ENCODE measurements at regions not wholly inside any gene's neighbourhood (a gene's known extent, or its start where the extent isn't known, plus 50 kb on each side); places are given as distances from the start of the nearest gene placed in this dataset.

GRCh38 chr10:44685220-44685619 lies 225.9 kb upstream of the TMEM72 start:
- TF ChIP-seq FOXM1 (IDR thresholded peaks at IDR 0.05; ENCODE audit: borderline replicate concordance, low read depth) = no peak
- no peak for TF ChIP-seq NFIC (IDR thresholded peaks at IDR 0.05)
- no peak for TF ChIP-seq YY1 (IDR thresholded peaks at IDR 0.05; ENCODE audit: low read depth)
- TF ChIP-seq USF1 (IDR thresholded peaks at IDR 0.05) = no peak
- TF ChIP-seq TCF12 (IDR thresholded peaks at IDR 0.05; ENCODE audit: low read depth) = no peak
- no peak for TF ChIP-seq RAD21 (IDR thresholded peaks at IDR 0.05; ENCODE audit: low read depth)
- no peak for TF ChIP-seq ZBTB7A (IDR thresholded peaks at IDR 0.05; ENCODE audit: low read depth)
- no peak for TF ChIP-seq EP300 (IDR thresholded peaks at IDR 0.05; ENCODE audit: borderline replicate concordance)
- TF ChIP-seq CREB1 (IDR thresholded peaks at IDR 0.05; ENCODE audit: low read depth) = no peak
- TF ChIP-seq TAF1 (IDR thresholded peaks at IDR 0.05; ENCODE audit: low read depth) = no peak
- TF ChIP-seq EGR1 (IDR thresholded peaks at IDR 0.05) = no peak
- TF ChIP-seq REST (IDR thresholded peaks at IDR 0.05; ENCODE audit: low read depth) = no peak
- TF ChIP-seq MAX (IDR thresholded peaks at IDR 0.05) = no peak
- TF ChIP-seq CEBPB (IDR thresholded peaks at IDR 0.05) = no peak
- TF ChIP-seq TEAD4 (IDR thresholded peaks at IDR 0.05) = no peak

- TF ChIP-seq TAF1 (IDR thresholded peaks at IDR 0.05; ENCODE audit: low read depth) (no peak), ZBTB7A (IDR thresholded peaks at IDR 0.05; ENCODE audit: low read depth) (no peak)
Measured at GRCh38 chr10:44685747-44686146, 225.4 kb upstream of the TMEM72 start.

- TF ChIP-seq REST (IDR thresholded peaks at IDR 0.05; ENCODE audit: low read depth) (no peak), NFIC (IDR thresholded peaks at IDR 0.05) (no peak), ZBTB7A (IDR thresholded peaks at IDR 0.05; ENCODE audit: low read depth) (no peak), FOXM1 (IDR thresholded peaks at IDR 0.05; ENCODE audit: borderline replicate concordance, low read depth) (no peak)
Measured at GRCh38 chr10:44689368-44689767, 221.8 kb upstream of the TMEM72 start.

- TF ChIP-seq USF1 (IDR thresholded peaks at IDR 0.05) (no peak), NFIC (IDR thresholded peaks at IDR 0.05) (no peak), TCF12 (IDR thresholded peaks at IDR 0.05; ENCODE audit: low read depth) (no peak), EP300 (IDR thresholded peaks at IDR 0.05; ENCODE audit: borderline replicate concordance) (no peak), MAX (IDR thresholded peaks at IDR 0.05) (no peak), ZBTB7A (IDR thresholded peaks at IDR 0.05; ENCODE audit: low read depth) (no peak), YY1 (IDR thresholded peaks at IDR 0.05; ENCODE audit: low read depth) (no peak), TAF1 (IDR thresholded peaks at IDR 0.05; ENCODE audit: low read depth) (no peak), FOXM1 (IDR thresholded peaks at IDR 0.05; ENCODE audit: borderline replicate concordance, low read depth) (no peak), TEAD4 (IDR thresholded peaks at IDR 0.05) (no peak), CEBPB (IDR thresholded peaks at IDR 0.05) (no peak), REST (IDR thresholded peaks at IDR 0.05; ENCODE audit: low read depth) (no peak), CREB1 (IDR thresholded peaks at IDR 0.05; ENCODE audit: low read depth) (no peak), EGR1 (IDR thresholded peaks at IDR 0.05) (no peak), RAD21 (IDR thresholded peaks at IDR 0.05; ENCODE audit: low read depth) (no peak)
Measured at GRCh38 chr10:44696496-44696895, 214.6 kb upstream of the TMEM72 start.

- TF ChIP-seq ZBTB7A (IDR thresholded peaks at IDR 0.05; ENCODE audit: low read depth) (no peak), CREB1 (IDR thresholded peaks at IDR 0.05; ENCODE audit: low read depth) (no peak)
Measured at GRCh38 chr10:44697116-44697515, 214.0 kb upstream of the TMEM72 start.
